ENCODE measurements at regions not wholly inside any gene's neighbourhood (a gene's known extent, or its start where the extent isn't known, plus 50 kb on each side); places are given as distances from the start of the nearest gene placed in this dataset.
"Not testable (repeated sequence)": the region's sequence is repeated elsewhere in the genome, so short reads cannot be mapped to it uniquely, and the experiment has no call there.

- Histone ChIP-seq H3K36me3 (no peaks in the 10 kb centered on the region), H3K27me3 (no peaks in the 10 kb centered on the region), H3K9me3 (no peaks in the 10 kb centered on the region), H3K4me1 (no peaks in the 10 kb centered on the region), H3K27ac (no peak overlapping the region), H3K4me3 (no peak overlapping the region)
- WGBS (ENCODE audit: insufficient coverage, low coverage, low lambda C conversion rate, missing lambda C conversion rate) = 52% methylated on average over 5 of the region's 5 CpGs
- ATAC-seq (peak in 1 of 4 donors; percentile 34), DNase-seq (no peak)
- intact Hi-C loops (cut with DNase I) = no loop called here
- TF ChIP-seq CTCF (IDR thresholded peaks at IDR 0.05) (no peak), POLR2A (IDR thresholded peaks at IDR 0.05) (no peak)
Measured at GRCh38 chr10:3635211-3635671, 149.8 kb downstream of the KLF6 start.

- H3K27ac ChIP-seq; DNase-seq; ATAC-seq; intact Hi-C loops (cut with DNase I); H3K9me3 ChIP-seq; H3K4me1 ChIP-seq; H3K27me3 ChIP-seq; H3K36me3 ChIP-seq; H3K4me3 ChIP-seq: not testable (repeated sequence)
- 82% methylated on average over 1 of the region's 1 CpG for WGBS (ENCODE audit: insufficient coverage, low coverage, low lambda C conversion rate, missing lambda C conversion rate)
Measured at GRCh38 chr10:3634646-3635045, 150.4 kb downstream of the KLF6 start.

- Histone ChIP-seq H3K27me3 (no peaks in the 10 kb centered on the region), H3K27ac (no peak overlapping the region), H3K4me3 (no peak overlapping the region), H3K4me1 (no peaks in the 10 kb centered on the region), H3K36me3 (no peaks in the 10 kb centered on the region), H3K9me3 (no peaks in the 10 kb centered on the region)
- 51% methylated on average over 5 of the region's 5 CpGs for WGBS (ENCODE audit: insufficient coverage, low coverage, low lambda C conversion rate, missing lambda C conversion rate)
- intact Hi-C loops (cut with DNase I) = no loop called here
- no peak for ATAC-seq
- no peak for DNase-seq
- TF ChIP-seq CTCF (IDR thresholded peaks at IDR 0.05) (no peak), POLR2A (IDR thresholded peaks at IDR 0.05) (no peak)
Measured at GRCh38 chr10:3631701-3632330, 153.2 kb downstream of the KLF6 start.

GRCh38 chr10:3631291-3631690 is 153.7 kb downstream of the KLF6 start:
- intact Hi-C loops (cut with DNase I) = no loop called here
- H3K36me3 ChIP-seq = no peaks in the 10 kb centered on the region
- no peaks in the 10 kb centered on the region for H3K27me3 ChIP-seq
- WGBS (ENCODE audit: insufficient coverage, low coverage, low lambda C conversion rate, missing lambda C conversion rate) = 55% methylated on average over 1 of the region's 2 CpGs
- no peak overlapping the region for H3K4me3 ChIP-seq
- TF ChIP-seq CTCF (IDR thresholded peaks at IDR 0.05) (no peak), POLR2A (IDR thresholded peaks at IDR 0.05) (no peak)
- H3K27ac ChIP-seq = no peak overlapping the region
- H3K4me1 ChIP-seq = no peaks in the 10 kb centered on the region
- no peaks in the 10 kb centered on the region for H3K9me3 ChIP-seq
- ATAC-seq (no peak), DNase-seq (no peak)

- H3K9me3 ChIP-seq = no peaks in the 10 kb centered on the region
- no peak overlapping the region for H3K27ac ChIP-seq
- intact Hi-C loops (cut with DNase I) = no loop called here
- H3K4me1 ChIP-seq = no peaks in the 10 kb centered on the region
- 64% methylated on average over 5 of the region's 11 CpGs for WGBS (ENCODE audit: insufficient coverage, low coverage, low lambda C conversion rate, missing lambda C conversion rate)
- ATAC-seq = no peak
- DNase-seq = no peak
- H3K36me3 ChIP-seq = no peaks in the 10 kb centered on the region
- no peaks in the 10 kb centered on the region for H3K27me3 ChIP-seq
- TF ChIP-seq POLR2A (IDR thresholded peaks at IDR 0.05) = no peak
- no peak for TF ChIP-seq CTCF (IDR thresholded peaks at IDR 0.05)
- H3K4me3 ChIP-seq = no peak overlapping the region
Measured at GRCh38 chr10:3625959-3626751, 158.9 kb downstream of the KLF6 start.

Measured in right lobe of liver (tissue), 6 donors.